Activated naive CD8-positive, alpha-beta T cell treated with anti-CD3 and anti-CD28 coated beads, Interleukin-2, amount 10 ng/mL, durations not matched to agents 7 days and 5 days (primary cell): ENCODE measurements at regions not wholly inside any gene's neighbourhood (a gene's known extent, or its start where the extent isn't known, plus 50 kb on each side); places are given as distances from the start of the nearest gene placed in this dataset.

Source experiments
- ATAC-seq: fragments of 150-1000 bp; cut with Tn5 transposase; one replicate; pipeline ENCODE4 v1.10.0; 2021; ENCODE audit warnings: low read depth, moderate library complexity
- POLR2A ChIA-PET: fragments of 350-600 bp; sonication (Branson Sonifier 250); formaldehyde crosslinking; loops from one replicate; lab custom pipeline; 2021; ENCODE audit warnings: antibody characterized with exemption; lab: Charles Lee
- DNase-seq: peaks from one replicate; pipeline ENCODE4 v3.0.0; 2021
- H3K27ac Mint-ChIP-seq: one replicate; pipeline ENCODE4 v1.8.0; 2022; ENCODE audit warnings: mild to moderate bottlenecking, mixed read lengths
- H3K27me3 Mint-ChIP-seq: one replicate; pipeline ENCODE4 v1.8.0; 2022; ENCODE audit warnings: mild to moderate bottlenecking, moderate library complexity, mixed read lengths
- H3K36me3 Mint-ChIP-seq: one replicate; pipeline ENCODE4 v1.8.0; 2021; ENCODE audit warnings: mild to moderate bottlenecking, mixed read lengths
- H3K4me1 Mint-ChIP-seq: one replicate; pipeline ENCODE4 v1.8.0; 2021; ENCODE audit warnings: mixed read lengths
- H3K4me3 Mint-ChIP-seq: one replicate; pipeline ENCODE4 v1.8.0; 2022; ENCODE audit warnings: mild to moderate bottlenecking, moderate library complexity, mixed read lengths
- H3K9me3 Mint-ChIP-seq: one replicate; pipeline ENCODE4 v1.8.0; 2021; ENCODE audit warnings: mixed read lengths

DNA sequence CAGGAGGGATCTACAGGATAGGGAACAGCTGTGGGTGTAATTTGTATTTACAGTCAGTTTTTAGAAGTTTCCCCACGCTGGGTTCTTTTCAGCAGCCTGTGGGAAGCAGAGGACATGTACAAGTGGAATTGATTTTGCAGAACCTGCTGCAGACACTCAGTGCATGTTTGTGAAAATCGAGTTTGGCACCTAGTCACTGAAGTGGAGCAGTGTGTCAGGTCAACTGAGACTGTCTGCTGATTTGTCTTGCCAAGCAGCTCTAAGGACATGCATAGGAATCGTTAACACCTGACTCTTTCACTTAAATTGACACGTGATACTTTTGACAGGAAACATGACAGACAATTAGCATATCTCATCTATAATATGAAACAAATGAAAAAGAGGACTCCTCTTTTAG lies 416.6 kb downstream of the TMX3 start:
- no peaks in the 10 kb centered on the region for H3K4me1 Mint-ChIP-seq
- DNase-seq (no peak), ATAC-seq (no peak)
- POLR2A ChIA-PET: no interaction called here
- H3K27me3 Mint-ChIP-seq: no peaks in the 10 kb centered on the region
- no peak overlapping the region for H3K4me3 Mint-ChIP-seq
- no peak overlapping the region for H3K27ac Mint-ChIP-seq
- H3K9me3 Mint-ChIP-seq: no peaks in the 10 kb centered on the region
- H3K36me3 Mint-ChIP-seq: no peaks in the 10 kb centered on the region

DNA sequence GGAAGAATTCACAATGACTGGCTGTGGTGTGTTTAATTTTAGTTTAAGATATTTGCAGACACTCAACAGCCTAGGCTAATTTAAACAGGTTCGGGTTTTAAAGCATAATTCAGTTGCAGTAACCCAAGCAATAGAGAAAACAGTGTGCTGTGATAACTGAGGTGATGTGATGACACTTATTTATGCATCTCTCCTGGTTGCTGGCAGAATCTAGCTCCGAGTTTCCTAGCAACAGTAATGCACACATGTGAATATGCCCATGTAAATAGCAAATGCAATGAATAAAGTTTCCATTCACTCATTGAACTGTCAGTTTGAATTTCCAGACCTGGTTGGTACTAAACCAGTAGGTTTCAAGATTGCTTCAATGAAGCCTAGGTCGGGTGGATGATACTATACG lies 426.5 kb downstream of the TMX3 start:
- Mint-ChIP-seq H3K4me1 (no peaks in the 10 kb centered on the region), H3K9me3 (no peaks in the 10 kb centered on the region), H3K27ac (no peak overlapping the region), H3K36me3 (no peaks in the 10 kb centered on the region), H3K4me3 (no peak overlapping the region), H3K27me3 (no peaks in the 10 kb centered on the region)
- ATAC-seq: no peak
- no peak for DNase-seq
- POLR2A ChIA-PET: no interaction called here

DNA sequence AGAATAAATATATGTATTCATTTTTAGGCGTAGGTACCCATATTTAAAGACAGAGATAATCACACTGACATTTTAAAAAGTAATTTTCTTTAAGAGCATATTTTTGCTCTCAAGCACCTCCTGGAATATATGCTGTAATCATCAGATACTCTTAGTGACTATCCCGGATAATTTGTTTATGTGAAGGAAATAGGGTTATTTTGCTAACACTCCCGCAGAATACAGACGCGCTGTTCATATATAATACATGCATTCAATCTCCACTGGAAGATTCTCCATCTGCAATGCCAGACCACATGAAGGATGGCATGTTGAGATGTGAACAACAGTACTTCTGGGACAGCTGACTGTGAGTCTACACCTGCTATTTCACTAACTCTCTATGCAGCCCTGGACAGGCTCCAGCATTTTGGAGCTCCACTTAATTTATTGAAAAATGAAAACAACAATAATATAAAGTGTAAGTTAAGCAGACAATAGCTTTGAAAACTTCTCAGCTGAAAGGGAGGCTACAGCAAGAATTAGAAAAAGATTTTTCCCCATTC lies 430.6 kb downstream of the TMX3 start:
- ATAC-seq (no peak), DNase-seq (no peak)
- no peaks in the 10 kb centered on the region for H3K27me3 Mint-ChIP-seq
- no peaks in the 10 kb centered on the region for H3K4me1 Mint-ChIP-seq
- no peaks in the 10 kb centered on the region for H3K9me3 Mint-ChIP-seq
- no peak overlapping the region for H3K4me3 Mint-ChIP-seq
- POLR2A ChIA-PET: no interaction called here
- no peak overlapping the region for H3K27ac Mint-ChIP-seq
- no peaks in the 10 kb centered on the region for H3K36me3 Mint-ChIP-seq

DNA sequence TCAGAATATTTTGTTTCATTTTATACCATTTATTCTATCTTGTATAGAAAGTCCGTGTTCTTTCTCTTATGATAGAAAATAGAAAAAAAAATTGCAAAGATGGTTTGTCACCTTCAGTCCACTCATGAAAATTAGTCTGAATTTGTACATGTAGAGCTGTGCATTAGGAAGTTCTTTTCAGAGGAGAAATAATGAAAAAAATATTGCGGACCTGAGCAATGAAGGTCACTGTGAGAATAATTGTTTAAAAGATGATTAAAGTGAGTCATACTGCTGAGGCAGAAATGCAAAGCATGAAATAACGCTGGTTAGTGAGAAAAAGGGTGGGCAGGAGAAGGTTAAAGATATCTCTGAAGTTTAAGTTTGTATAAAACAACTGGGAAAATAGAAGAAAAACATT lies 431.1 kb downstream of the TMX3 start:
- ATAC-seq: no peak
- H3K4me3 Mint-ChIP-seq: no peak overlapping the region
- no peaks in the 10 kb centered on the region for H3K27me3 Mint-ChIP-seq
- POLR2A ChIA-PET: no interaction called here
- H3K36me3 Mint-ChIP-seq: no peaks in the 10 kb centered on the region
- H3K27ac Mint-ChIP-seq: no peak overlapping the region
- no peak for DNase-seq
- H3K9me3 Mint-ChIP-seq: no peaks in the 10 kb centered on the region
- no peaks in the 10 kb centered on the region for H3K4me1 Mint-ChIP-seq

DNA sequence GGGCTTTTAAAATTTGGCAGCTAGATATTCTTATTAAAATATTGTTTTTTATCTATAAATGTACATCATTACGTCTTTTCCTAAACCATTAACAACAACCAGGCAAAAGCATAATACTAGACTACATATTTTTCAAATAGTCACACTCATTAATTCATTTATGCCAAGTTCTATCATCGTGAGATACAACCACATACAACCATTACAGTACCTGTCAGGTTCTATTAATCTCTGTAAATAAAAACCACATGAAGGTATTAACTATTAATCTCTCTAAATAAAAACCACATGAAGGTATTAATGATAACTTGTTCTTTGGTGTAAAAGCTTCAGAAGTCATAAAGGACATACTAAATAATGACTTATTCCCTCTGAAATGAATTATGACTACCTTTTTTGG lies 432.7 kb downstream of the TMX3 start:
- DNase-seq: no peak
- Mint-ChIP-seq H3K36me3 (no peaks in the 10 kb centered on the region), H3K4me1 (no peaks in the 10 kb centered on the region), H3K4me3 (no peak overlapping the region), H3K27me3 (no peaks in the 10 kb centered on the region), H3K9me3 (no peaks in the 10 kb centered on the region), H3K27ac (no peak overlapping the region)
- no peak for ATAC-seq
- POLR2A ChIA-PET: no interaction called here

DNA sequence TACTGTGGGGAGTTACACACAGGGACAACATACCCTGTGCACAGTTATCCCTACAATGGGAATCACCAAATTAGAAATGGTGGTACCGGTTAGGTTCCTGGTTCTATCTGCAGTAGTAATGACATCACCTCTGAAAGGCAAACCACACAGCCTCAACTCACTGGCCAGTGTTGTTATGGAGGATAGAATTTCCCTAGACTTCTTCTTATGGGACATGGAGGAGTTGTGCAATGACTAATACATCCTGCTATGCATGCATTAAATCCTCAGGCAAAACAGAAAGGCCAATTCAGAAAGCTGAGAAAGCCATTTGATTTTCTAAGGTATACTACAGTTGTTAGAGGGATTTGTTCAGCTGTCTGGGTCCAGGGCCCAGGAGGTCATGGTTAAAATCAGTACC lies 439.3 kb downstream of the TMX3 start:
- Mint-ChIP-seq H3K27ac (no peak overlapping the region), H3K9me3 (no peaks in the 10 kb centered on the region), H3K27me3 (no peaks in the 10 kb centered on the region), H3K36me3 (no peaks in the 10 kb centered on the region), H3K4me1 (no peaks in the 10 kb centered on the region), H3K4me3 (no peak overlapping the region)
- DNase-seq (no peak), ATAC-seq (no peak)
- POLR2A ChIA-PET: no interaction called here

DNA sequence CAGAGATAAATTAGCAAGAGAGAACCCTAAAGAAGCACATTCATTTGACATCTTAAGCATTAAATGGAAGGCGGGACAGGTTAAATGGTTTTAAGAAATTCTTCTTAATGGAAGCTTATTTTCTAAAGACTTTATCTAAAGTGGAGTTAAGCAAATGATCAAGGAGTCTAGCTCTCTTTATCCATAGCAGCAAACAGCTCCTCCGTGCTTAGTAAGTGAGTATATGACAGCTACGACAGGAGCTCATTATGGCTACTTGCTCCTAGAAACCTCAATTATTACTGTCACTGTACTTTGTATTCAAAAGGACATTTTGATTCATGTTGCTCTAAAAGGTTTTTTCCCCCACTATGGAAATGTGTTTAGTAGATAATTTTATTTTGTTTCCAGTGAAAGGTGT lies 444.9 kb downstream of the TMX3 start:
- POLR2A ChIA-PET: no interaction called here
- DNase-seq (no peak), ATAC-seq (no peak)
- no peaks in the 10 kb centered on the region for H3K27me3 Mint-ChIP-seq
- H3K9me3 Mint-ChIP-seq: no peaks in the 10 kb centered on the region
- no peak overlapping the region for H3K27ac Mint-ChIP-seq
- no peaks in the 10 kb centered on the region for H3K36me3 Mint-ChIP-seq
- no peak overlapping the region for H3K4me3 Mint-ChIP-seq
- H3K4me1 Mint-ChIP-seq: no peaks in the 10 kb centered on the region

DNA sequence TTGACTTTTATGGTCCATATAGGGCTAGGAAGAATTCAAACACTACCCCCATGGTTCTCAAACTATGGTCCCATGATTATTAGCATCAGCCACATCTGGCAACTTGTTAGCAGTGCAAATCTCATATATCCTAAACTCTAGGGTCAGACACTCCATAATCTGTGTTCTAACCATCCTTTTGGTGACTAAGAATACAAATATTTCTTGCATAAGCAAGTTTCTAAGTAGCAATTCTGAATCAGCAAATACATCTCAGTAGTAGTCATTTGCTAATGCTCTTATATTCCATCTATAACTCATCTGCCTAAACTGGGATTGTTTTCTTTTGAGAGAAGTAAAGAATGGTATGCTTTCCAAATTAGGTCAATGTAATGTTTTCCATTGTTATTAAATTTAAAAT lies 447.3 kb downstream of the TMX3 start:
- POLR2A ChIA-PET: no interaction called here
- H3K9me3 Mint-ChIP-seq: no peaks in the 10 kb centered on the region
- DNase-seq (no peak), ATAC-seq (no peak)
- H3K27ac Mint-ChIP-seq: no peak overlapping the region
- H3K4me3 Mint-ChIP-seq: no peak overlapping the region
- H3K36me3 Mint-ChIP-seq: no peaks in the 10 kb centered on the region
- no peaks in the 10 kb centered on the region for H3K27me3 Mint-ChIP-seq
- no peaks in the 10 kb centered on the region for H3K4me1 Mint-ChIP-seq

DNA sequence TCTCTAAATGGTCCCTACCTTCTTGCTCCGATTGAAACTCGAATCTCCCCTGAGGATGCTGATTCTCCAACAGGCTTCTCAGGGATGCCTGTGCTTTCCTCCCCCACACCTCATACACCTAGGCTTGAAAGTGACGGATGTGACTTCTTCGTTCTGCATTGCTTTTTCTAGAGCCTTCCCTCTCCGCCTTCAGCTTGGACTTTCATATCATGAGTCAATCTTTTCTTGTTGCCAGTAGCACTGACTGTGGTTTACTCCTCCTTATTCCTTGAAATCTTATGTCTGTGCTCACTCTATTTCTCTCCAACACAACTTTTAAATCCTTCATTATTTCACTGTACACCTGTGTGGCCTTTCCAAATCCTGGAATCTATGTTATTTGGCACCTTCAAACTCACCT lies 451.4 kb downstream of the TMX3 start:
- Mint-ChIP-seq H3K27me3 (no peaks in the 10 kb centered on the region), H3K36me3 (no peaks in the 10 kb centered on the region), H3K27ac (no peak overlapping the region), H3K4me1 (no peaks in the 10 kb centered on the region), H3K4me3 (no peak overlapping the region), H3K9me3 (no peaks in the 10 kb centered on the region)
- POLR2A ChIA-PET: no interaction called here
- DNase-seq (no peak), ATAC-seq (no peak)

DNA sequence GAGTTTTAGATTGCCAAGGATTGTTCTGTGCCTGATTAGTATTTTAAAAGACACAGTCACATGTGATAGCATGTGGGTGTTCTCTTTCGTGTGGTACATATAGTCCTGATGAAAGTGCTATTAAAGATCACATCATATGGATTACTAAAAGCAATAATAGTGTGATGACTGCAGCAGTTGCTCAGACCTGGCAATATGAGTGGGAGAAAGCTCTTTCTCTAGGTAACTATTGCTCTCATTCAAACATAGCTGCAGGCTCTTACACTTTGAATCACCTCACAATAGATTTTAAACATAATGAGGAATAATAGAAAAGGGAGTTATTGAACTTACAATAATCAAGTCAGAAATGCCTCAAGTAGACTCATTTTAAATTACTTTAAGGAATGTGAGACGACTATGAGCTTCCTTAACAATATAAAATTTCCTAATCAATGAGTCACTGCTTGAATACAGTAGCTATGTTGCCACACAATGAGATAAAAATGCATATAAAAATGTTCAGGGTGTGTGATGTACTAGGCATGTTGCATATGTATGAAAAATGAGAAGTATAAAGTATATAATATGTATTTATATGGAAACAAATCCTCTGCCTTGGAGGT lies 452.1 kb downstream of the TMX3 start:
- Mint-ChIP-seq H3K27ac (no peak overlapping the region), H3K4me1 (no peaks in the 10 kb centered on the region)

DNA sequence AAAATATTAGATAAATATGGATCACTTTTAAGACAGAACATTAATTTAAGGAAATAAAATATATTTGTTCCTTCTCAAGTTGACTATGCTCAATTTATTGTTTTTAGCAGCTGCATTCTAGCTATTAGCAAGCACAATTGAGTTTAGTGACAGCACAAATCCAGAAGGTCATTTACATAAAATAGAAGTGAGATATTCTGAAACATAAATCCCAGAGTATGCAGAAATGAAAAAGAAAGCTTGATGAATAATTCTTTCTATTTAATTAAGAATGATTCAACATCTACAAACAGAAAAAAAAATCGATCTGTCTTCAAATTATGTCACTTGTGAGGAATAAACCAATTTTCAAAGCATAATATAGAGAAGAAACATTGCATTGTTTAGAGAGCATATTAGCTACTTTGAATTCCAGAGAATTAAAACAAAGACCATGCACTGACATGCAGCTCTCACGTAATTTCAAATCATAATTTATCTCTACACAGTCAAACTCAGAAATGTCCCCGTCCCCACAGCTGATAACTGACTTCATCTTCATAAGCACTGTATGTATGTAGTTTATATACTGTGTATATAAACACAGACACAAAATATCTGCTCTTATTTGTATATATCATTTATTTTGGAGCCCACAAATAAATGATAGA lies 458.4 kb downstream of the TMX3 start:
- H3K9me3 Mint-ChIP-seq: no peaks in the 10 kb centered on the region
- H3K27me3 Mint-ChIP-seq: no peaks in the 10 kb centered on the region
- POLR2A ChIA-PET: no interaction called here
- no peaks in the 10 kb centered on the region for H3K36me3 Mint-ChIP-seq
- no peaks in the 10 kb centered on the region for H3K4me1 Mint-ChIP-seq
- ATAC-seq (no peak), DNase-seq (no peak)
- H3K4me3 Mint-ChIP-seq: no peak overlapping the region
- no peak overlapping the region for H3K27ac Mint-ChIP-seq

More for the DNA sequence above, 452.1 kb downstream of the TMX3 start:
- no peak overlapping the region for H3K4me3 Mint-ChIP-seq
- no peaks in the 10 kb centered on the region for H3K27me3 Mint-ChIP-seq
- POLR2A ChIA-PET: no interaction called here
- ATAC-seq: no peak
- no peak for DNase-seq
- H3K9me3 Mint-ChIP-seq: no peaks in the 10 kb centered on the region
- no peaks in the 10 kb centered on the region for H3K36me3 Mint-ChIP-seq

DNA sequence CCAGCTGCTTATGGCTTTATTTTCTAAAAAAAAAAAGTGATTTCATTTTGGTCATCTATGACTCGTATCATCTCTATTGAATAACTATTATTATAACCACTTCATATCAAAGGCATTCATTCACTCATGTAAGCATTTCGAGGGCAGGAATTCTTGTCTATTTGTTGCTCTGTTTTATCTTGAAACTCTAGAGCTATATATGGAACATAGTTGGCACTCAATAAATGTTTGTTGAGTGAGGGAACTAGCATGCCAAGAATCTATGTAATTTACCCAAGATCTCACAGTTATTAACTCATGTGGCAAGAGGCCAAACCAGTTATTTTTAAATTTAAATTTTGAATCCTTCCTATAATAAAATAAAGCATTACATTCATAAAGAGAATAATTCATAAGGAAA lies 470.1 kb downstream of the TMX3 start:
- no peaks in the 10 kb centered on the region for H3K27me3 Mint-ChIP-seq
- DNase-seq (no peak), ATAC-seq (no peak)
- no peaks in the 10 kb centered on the region for H3K36me3 Mint-ChIP-seq
- POLR2A ChIA-PET: no interaction called here
- no peaks in the 10 kb centered on the region for H3K4me1 Mint-ChIP-seq
- H3K4me3 Mint-ChIP-seq: no peak overlapping the region
- H3K27ac Mint-ChIP-seq: no peak overlapping the region
- peaks cover 2% of the 10 kb centered on the region for H3K9me3 Mint-ChIP-seq

DNA sequence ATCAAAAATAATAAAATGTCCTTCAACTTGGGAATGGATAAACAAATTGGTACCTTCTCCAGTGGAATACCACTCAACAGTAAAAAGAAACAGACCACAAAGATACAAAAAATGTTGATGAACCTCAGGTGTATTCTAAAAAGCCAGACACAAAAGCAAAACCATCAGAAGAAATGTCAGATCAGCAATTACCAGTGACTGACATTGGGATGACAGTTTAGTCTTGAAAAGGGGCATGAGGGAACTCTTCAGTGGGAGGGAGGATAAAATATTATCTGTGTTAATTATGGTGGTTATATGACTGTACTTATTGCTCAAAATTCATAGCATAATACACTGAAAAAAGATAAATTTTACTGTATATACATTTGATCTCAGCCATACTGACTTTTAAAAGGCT lies 473.0 kb downstream of the TMX3 start:
- H3K27ac Mint-ChIP-seq: no peak overlapping the region
- DNase-seq (no peak), ATAC-seq (no peak)
- no peaks in the 10 kb centered on the region for H3K9me3 Mint-ChIP-seq
- no peaks in the 10 kb centered on the region for H3K36me3 Mint-ChIP-seq
- POLR2A ChIA-PET: no interaction called here
- no peaks in the 10 kb centered on the region for H3K4me1 Mint-ChIP-seq
- H3K4me3 Mint-ChIP-seq: no peak overlapping the region
- H3K27me3 Mint-ChIP-seq: no peaks in the 10 kb centered on the region

DNA sequence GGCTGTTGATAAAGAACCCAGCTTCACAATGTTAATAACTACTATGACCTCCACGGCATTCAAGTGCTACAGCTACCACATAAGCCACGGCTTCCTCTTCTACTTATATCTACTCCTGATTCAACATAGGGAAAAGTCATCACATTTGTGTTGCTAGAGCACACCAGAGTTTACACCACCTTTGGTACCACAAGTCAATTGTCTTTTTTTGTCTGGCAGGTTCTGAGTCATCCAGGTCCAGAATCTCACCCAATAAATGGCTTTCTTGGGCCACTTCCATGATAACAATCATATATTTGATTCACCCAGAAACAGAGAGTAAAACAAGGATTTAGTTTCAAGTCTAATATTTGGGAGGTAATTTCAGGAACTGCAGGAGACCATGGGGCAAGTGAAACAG lies 480.2 kb downstream of the TMX3 start:
- ATAC-seq (no peak), DNase-seq (no peak)
- Mint-ChIP-seq H3K4me3 (no peak overlapping the region), H3K9me3 (peaks cover under 1% of the 10 kb centered on the region), H3K36me3 (no peaks in the 10 kb centered on the region), H3K27me3 (no peaks in the 10 kb centered on the region), H3K4me1 (no peaks in the 10 kb centered on the region), H3K27ac (no peak overlapping the region)
- POLR2A ChIA-PET: no interaction called here
